ENCODE measurements at regions not wholly inside any gene's neighbourhood (a gene's known extent, or its start where the extent isn't known, plus 50 kb on each side); places are given as distances from the start of the nearest gene placed in this dataset.

GRCh38 chr14:51145246-51145645 is 50.3 kb upstream of the TRIM9 start:
- DNase-seq (ENCODE audit: low spot score): no peak
- intact Hi-C loops (cut with DNase I): no loop called here

- no peak for DNase-seq (ENCODE audit: low spot score)
- intact Hi-C loops (cut with DNase I): no loop called here
These were observed 52.3 kb upstream of the TRIM9 start for GRCh38 chr14:51147183-51147582.

- intact Hi-C loops (cut with DNase I): no loop called here
- no peak for DNase-seq (ENCODE audit: low spot score)
These were observed 60.4 kb upstream of the TRIM9 start for GRCh38 chr14:51155326-51155725.

GRCh38 chr14:51157012-51157411 is 62.1 kb upstream of the TRIM9 start:
- intact Hi-C loops (cut with DNase I): no loop called here
- no peak for DNase-seq (ENCODE audit: low spot score)

GRCh38 chr14:51160871-51161270 is 66.0 kb upstream of the TRIM9 start:
- intact Hi-C loops (cut with DNase I): no loop called here
- no peak for DNase-seq (ENCODE audit: low spot score)

- intact Hi-C loops (cut with DNase I): no loop called here
- no peak for DNase-seq (ENCODE audit: low spot score)
These were observed 70.5 kb upstream of the TRIM9 start for GRCh38 chr14:51165415-51165814.

- DNase-seq (ENCODE audit: low spot score): no peak
- intact Hi-C loops (cut with DNase I): no loop called here
These were observed 72.3 kb upstream of the TMX1 start for GRCh38 chr14:51167587-51168214.

GRCh38 chr14:51168215-51168613 is 71.8 kb upstream of the TMX1 start:
- DNase-seq (ENCODE audit: low spot score): no peak
- intact Hi-C loops (cut with DNase I): no loop called here

GRCh38 chr14:51173863-51174262 is 66.2 kb upstream of the TMX1 start:
- no peak for DNase-seq (ENCODE audit: low spot score)
- intact Hi-C loops (cut with DNase I): no loop called here

GRCh38 chr14:51176839-51177238 is 63.2 kb upstream of the TMX1 start:
- intact Hi-C loops (cut with DNase I): no loop called here

GRCh38 chr14:51180577-51180976 is 59.5 kb upstream of the TMX1 start:
- DNase-seq (ENCODE audit: low spot score): no peak
- intact Hi-C loops (cut with DNase I): no loop called here

More at GRCh38 chr14:51176839-51177238, 63.2 kb upstream of the TMX1 start:
- no peak for DNase-seq (ENCODE audit: low spot score)

- intact Hi-C loops (cut with DNase I): loop anchor here in 1 of 2 donors (1.0 kb wide), 1 partner anchor 23 kb away; no protein-coding TSS in a partner anchor
- DNase-seq (ENCODE audit: low spot score): no peak
These were observed 57.9 kb upstream of the TMX1 start for GRCh38 chr14:51182131-51182565.

GRCh38 chr14:51185180-51185579 is 54.9 kb upstream of the TMX1 start:
- no peak for DNase-seq (ENCODE audit: low spot score)

GRCh38 chr14:51185754-51186153 is 54.3 kb upstream of the TMX1 start:
- DNase-seq (ENCODE audit: low spot score): no peak
- intact Hi-C loops (cut with DNase I): no loop called here

More at GRCh38 chr14:51185180-51185579, 54.9 kb upstream of the TMX1 start:
- intact Hi-C loops (cut with DNase I): no loop called here

- intact Hi-C loops (cut with DNase I): no loop called here
- no peak for DNase-seq (ENCODE audit: low spot score)
These were observed 51.4 kb upstream of the TMX1 start for GRCh38 chr14:51188566-51189185.

GRCh38 chr14:51189600-51190376 is 50.3 kb upstream of the TMX1 start:
- no peak for DNase-seq (ENCODE audit: low spot score)

More at GRCh38 chr14:51189600-51190376, 50.3 kb upstream of the TMX1 start:
- intact Hi-C loops (cut with DNase I): no loop called here

Measured in posterior vena cava (tissue), 2 donors.